K562 (cell line): ENCODE measurements at regions not wholly inside any gene's neighbourhood (a gene's known extent, or its start where the extent isn't known, plus 50 kb on each side); places are given as distances from the start of the nearest gene placed in this dataset.

ENCODE experiments used
- ATAC-seq: fragments of 200-7000 bp; cut with Tn5 transposase; 3 replicates; pipeline ENCODE4 v1.9.1; 2020; ENCODE audit warnings: moderate library complexity
- BruUV-seq: library from RNA; stranded (reverse); fragments of 400-500 nt; replicated peaks from 2 replicates; lab custom pipeline; 2021; lab: Mats Ljungman, UMichigan
- CTCF ChIA-PET: fragments of 300-600 bp; formaldehyde crosslinking; extraction: SDS; loops from one replicate; lab custom pipeline; 2021; ENCODE audit warnings: low intra/inter-chr PET ratio; lab: Yijun Ruan, JAX
- POLR2A ChIA-PET: fragments of 300-600, 350-650 bp; sonication (Branson Sonifier 250); formaldehyde crosslinking; extraction: SDS; loops from one replicate; lab custom pipeline; 2021; ENCODE audit warnings: antibody characterized with exemption, inconsistent platforms; lab: Yijun Ruan, JAX
- DNase-seq, 4 experiments: peaks; one replicate each; pipeline versions ENCODE4 v3.0.0 to v3.0.0-alpha.2; 2011 to 2018; ENCODE audit warnings: low spot score in 3 of 4, mixed read lengths in 3 of 4; ENCODE audit errors: extremely low read depth in 1 of 4
- FAIRE-seq: peaks from 2 replicates; lab custom pipeline; 2011; peaks lifted over from hg19 to GRCh38; lab: Jason Lieb, UNC
- H2AFZ ChIP-seq: 2 replicates; pipeline ENCODE4 v1.6.0; 2011; ENCODE audit warnings: low read depth, low read length, control low read depth, inconsistent platforms
- H3K27ac ChIP-seq: fragments of 200-600 bp; 3 replicates; pipeline ENCODE4 v1.8.0; 2011; ENCODE audit warnings: low read depth, mild to moderate bottlenecking, control low read depth, inconsistent platforms, low read length, moderate library complexity, mixed read lengths; ENCODE audit errors: extremely low read depth
- H3K27me3 ChIP-seq, 2 experiments: fragments of 300-600 bp in 1 of 2; 2 replicates in 1 of 2; 3 replicates in 1 of 2; pipeline versions ENCODE4 v1.6.0 to v1.8.0; 2011; ENCODE audit warnings: inconsistent platforms in 2 of 2, low read length in 2 of 2, mild to moderate bottlenecking in 1 of 2, mixed read lengths in 1 of 2, moderate library complexity in 1 of 2; ENCODE audit not compliant: control insufficient read depth in 2 of 2, insufficient read depth in 2 of 2
- H3K36me3 ChIP-seq: fragments of 300-600 bp; 3 replicates; pipeline ENCODE4 v1.8.0; 2011; ENCODE audit warnings: mild to moderate bottlenecking, low read length, inconsistent platforms; ENCODE audit not compliant: control insufficient read depth, insufficient read depth
- H3K4me1 ChIP-seq, 2 experiments: fragments of 200-600 bp in 1 of 2; replicated peaks in 1 of 2; 2 replicates in 1 of 2; 3 replicates in 1 of 2; pipeline versions ENCODE4 v1.5.1 to v1.8.0; 2011; ENCODE audit warnings: inconsistent platforms in 2 of 2, low read length in 2 of 2, mild to moderate bottlenecking in 1 of 2, mixed read lengths in 1 of 2, moderate library complexity in 1 of 2; ENCODE audit not compliant: control insufficient read depth in 2 of 2, insufficient read depth in 2 of 2
- H3K4me2 ChIP-seq: 2 replicates; pipeline ENCODE4 v1.6.1; 2011; ENCODE audit warnings: low read length, control low read depth, inconsistent platforms, mixed read lengths; ENCODE audit not compliant: insufficient read depth
- H3K4me3 ChIP-seq: fragments of 200-600 bp; sonication (generic), shearing (Covaris generic); 2 replicates; pipeline ENCODE4 v1.5.1; 2016; ENCODE audit warnings: control low read depth, inconsistent platforms
- H3K79me2 ChIP-seq: fragments of 200-600 bp; 3 replicates; pipeline ENCODE4 v1.8.0; 2011; ENCODE audit warnings: low read length, inconsistent platforms; ENCODE audit not compliant: control insufficient read depth, insufficient read depth
- H3K9ac ChIP-seq, 2 experiments: 2 replicates each; pipeline versions ENCODE4 v1.6.0 to v1.6.1; 2011; ENCODE audit warnings: low read depth in 2 of 2, low read length in 2 of 2, control low read depth in 1 of 2, inconsistent platforms in 1 of 2, mild to moderate bottlenecking in 1 of 2, mixed read lengths in 1 of 2; ENCODE audit not compliant: insufficient read depth in 1 of 2
- H3K9me1 ChIP-seq: one replicate; pipeline ENCODE4 v1.6.0; 2011; ENCODE audit warnings: inconsistent platforms, mild to moderate bottlenecking, low read length, moderate library complexity; ENCODE audit not compliant: control insufficient read depth, insufficient read depth
- H3K9me3 ChIP-seq: replicated peaks from 2 replicates; pipeline ENCODE4 v1.5.1; 2011; ENCODE audit warnings: low read depth, low read length, inconsistent platforms; ENCODE audit not compliant: control insufficient read depth, insufficient read depth
- H4K20me1 ChIP-seq: replicated peaks from 2 replicates; pipeline ENCODE4 v1.6.1; 2011; ENCODE audit warnings: low read length, inconsistent platforms, mixed read lengths; ENCODE audit not compliant: control insufficient read depth, insufficient read depth
- HMGN3 ChIP-seq: IDR thresholded peaks from 2 replicates; pipeline ENCODE4 v1.6.1; 2011; ENCODE audit warnings: borderline replicate concordance, low read depth, mild to moderate bottlenecking, mixed read lengths, low read length; ENCODE audit not compliant: insufficient read length; ENCODE audit errors: extremely low read depth
- TAF9B ChIP-seq: fragments of 450-650 bp; IDR thresholded peaks from 2 replicates; pipeline ENCODE4 v1.6.1; 2018; ENCODE audit warnings: mild to moderate bottlenecking; ENCODE audit not compliant: partially characterized antibody
- TSHZ1 ChIP-seq: fragments of 250-450 bp; sonication (Bioruptor Pico); IDR thresholded peaks from 2 replicates; pipeline ENCODE4 v1.4.0; 2020; ENCODE audit warnings: mild to moderate bottlenecking, moderate library complexity
- ZNF518B ChIP-seq: fragments of 250-450 bp; sonication (Bioruptor Pico); IDR thresholded peaks from 2 replicates; pipeline ENCODE4 v1.5.0; 2021; ENCODE audit warnings: mild to moderate bottlenecking, moderate library complexity
- WGBS: fragments of 100-300 bp; shearing (Covaris generic); methylation state at CpG from one replicate; pipeline ENCODE4 v1.1.6; 2016; ENCODE audit warnings: low coverage, mixed read lengths; ENCODE audit not compliant: insufficient coverage; ENCODE audit errors: missing lambda C conversion rate; 5-methylcytosine and 5-hydroxymethylcytosine counted together
- in situ Hi-C: fragments of 300-500 bp; cut with MboI; formaldehyde crosslinking; loops from 4 replicates; pipeline ENCODE4 v1.15.0; 2018; ENCODE audit warnings: inconsistent platforms, mixed read lengths
- intact Hi-C: fragments of 100-400 bp; cut with micrococcal nuclease; formaldehyde crosslinking; loops from 2 replicates; pipeline ENCODE4 v1.14.2; 2022

GRCh38 chr1:30173560-30173959 lies 549.8 kb downstream of the MATN1 start:
- Histone ChIP-seq H4K20me1 (no peaks in the 10 kb centered on the region), H3K9me3 (no peaks in the 10 kb centered on the region), H3K79me2 (no peaks in the 10 kb centered on the region), H2AFZ (no peak overlapping the region), H3K27ac (no peak overlapping the region), H3K4me1 (peaks cover 4 to 5% of the 10 kb centered on the region in 2 experiments; a peak in 4 of 5 replicates), H3K9ac (no peak overlapping the region; a peak in 1 of 4 replicates), H3K36me3 (no peaks in the 10 kb centered on the region), H3K9me1 (no peaks in the 10 kb centered on the region), H3K4me2 (no peak overlapping the region), H3K27me3 (peaks cover 0 to 7% of the 10 kb centered on the region in 2 experiments; a peak in 2 of 5 replicates), H3K4me3 (no peak overlapping the region)
- intact Hi-C loops: no loop called here
- no TSS peak for BruUV-seq
- FAIRE-seq: no peak
- DNase-seq: no peak
- CTCF ChIA-PET: no interaction called here
- in situ Hi-C loops: no loop called here
- no peak for ATAC-seq
- no peak for TF ChIP-seq TAF9B
- TF ChIP-seq TSHZ1 (CRISPR knock-in tag): no peak
- TF ChIP-seq HMGN3: no peak
- TF ChIP-seq ZNF518B (CRISPR knock-in tag): no peak
- POLR2A ChIA-PET: interaction anchor here (0.6 kb wide), 2 partner anchors 54 to 1093 kb away, joined by 3 read pairs; no protein-coding TSS in a partner anchor
- WGBS: 27% methylated on average over 2 of the region's 2 CpGs
